DMS153 (cell line): ENCODE measurements at regions not wholly inside any gene's neighbourhood (a gene's known extent, or its start where the extent isn't known, plus 50 kb on each side); places are given as distances from the start of the nearest gene placed in this dataset.

ENCODE experiments used
- DNase-seq: peaks from one replicate; lab custom pipeline; 2025; lab: John Stamatoyannopoulos, UW

GRCh38 chr4:175540151-175540550 is 271.9 kb downstream of the GPM6A start:
- no peak for DNase-seq

GRCh38 chr4:175540732-175541131 is 271.3 kb downstream of the GPM6A start:
- no peak for DNase-seq

GRCh38 chr4:175542786-175543185 is 269.3 kb downstream of the GPM6A start:
- peak; percentile 66 for DNase-seq

- no peak for DNase-seq
Measured at GRCh38 chr4:175559126-175559525, 252.9 kb downstream of the GPM6A start.

- no peak for DNase-seq
Measured at GRCh38 chr4:175559526-175559925, 252.5 kb downstream of the GPM6A start.

GRCh38 chr4:175560604-175561003 is 251.5 kb downstream of the GPM6A start:
- DNase-seq: peak; percentile 15

- DNase-seq: no peak
Measured at GRCh38 chr4:175561696-175562095, 250.4 kb downstream of the GPM6A start.

GRCh38 chr4:175562111-175562510 is 250.0 kb downstream of the GPM6A start:
- no peak for DNase-seq

- no peak for DNase-seq
Measured at GRCh38 chr4:175562542-175562941, 249.5 kb downstream of the GPM6A start.
